ENCODE measurements at regions not wholly inside any gene's neighbourhood (a gene's known extent, or its start where the extent isn't known, plus 50 kb on each side); places are given as distances from the start of the nearest gene placed in this dataset.

GRCh38 chr9:106307670-106308069 lies 555.3 kb upstream of the ZNF462 start:
- TF ChIP-seq CTCF (IDR thresholded peaks at IDR 0.05; ENCODE audit: low read length) (no peak), EZH2 (optimal IDR thresholded peaks at IDR 0.05; ENCODE audit: low read depth, low read length) (no peak)

Data from MM.1S (cell line).